ENCODE measurements at regions not wholly inside any gene's neighbourhood (a gene's known extent, or its start where the extent isn't known, plus 50 kb on each side); places are given as distances from the start of the nearest gene placed in this dataset.

DNA sequence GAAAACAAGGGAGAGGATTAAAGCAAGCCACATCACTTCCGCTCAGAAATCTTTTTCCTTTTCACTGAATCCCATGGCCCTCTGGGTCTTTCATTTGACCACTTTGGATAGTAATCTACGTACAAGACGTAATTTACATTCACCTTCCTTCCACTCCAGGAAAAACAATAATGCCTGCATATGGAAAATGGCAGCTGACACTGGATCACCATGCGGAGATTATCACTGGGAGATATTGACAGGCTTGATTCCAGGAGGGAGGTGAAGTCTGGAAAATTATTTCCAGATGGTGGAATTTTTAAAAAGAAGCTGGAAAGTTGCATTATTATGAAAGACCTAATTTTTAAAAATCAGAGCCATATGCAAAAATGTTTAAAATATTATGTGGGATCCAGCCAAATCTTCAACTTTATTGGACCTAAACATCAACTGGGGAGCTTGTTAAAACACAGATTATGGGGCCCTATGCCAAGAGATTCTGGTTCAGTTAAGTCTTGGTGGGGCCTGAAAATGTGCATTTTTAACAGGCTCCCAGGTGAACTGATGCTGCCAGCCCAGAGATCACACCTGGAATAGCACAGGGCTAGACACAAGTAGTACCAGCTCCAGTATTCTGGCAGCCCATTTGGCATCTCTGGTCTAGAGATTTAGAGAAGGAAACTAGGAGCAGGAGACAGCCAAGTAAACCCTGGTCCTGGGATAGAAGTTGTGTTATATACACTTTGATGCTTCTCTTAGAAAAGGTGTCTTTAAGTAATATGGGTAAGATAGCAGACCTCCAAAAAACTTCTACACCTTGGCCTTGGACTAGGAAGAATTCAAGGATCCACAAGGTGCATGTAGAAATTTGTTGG, 290.3 kb upstream of the LDB2 start:
- POLR2A ChIA-PET, result no interaction called here
- ATAC-seq (no peak), DNase-seq (no peak)
- Mint-ChIP-seq H3K27me3 (peaks cover 1% of the 10 kb centered on the region), H3K4me3 (no peak overlapping the region), H3K36me3 (ENCODE audit: low read depth) (no peaks in the 10 kb centered on the region), H3K9me3 (no peaks in the 10 kb centered on the region), H3K4me1 (ENCODE audit: low read depth) (no peaks in the 10 kb centered on the region), H3K27ac (no peak overlapping the region)
- intact Hi-C loops (cut with micrococcal nuclease), result no loop called here
- TF ChIP-seq, protein P1, sequence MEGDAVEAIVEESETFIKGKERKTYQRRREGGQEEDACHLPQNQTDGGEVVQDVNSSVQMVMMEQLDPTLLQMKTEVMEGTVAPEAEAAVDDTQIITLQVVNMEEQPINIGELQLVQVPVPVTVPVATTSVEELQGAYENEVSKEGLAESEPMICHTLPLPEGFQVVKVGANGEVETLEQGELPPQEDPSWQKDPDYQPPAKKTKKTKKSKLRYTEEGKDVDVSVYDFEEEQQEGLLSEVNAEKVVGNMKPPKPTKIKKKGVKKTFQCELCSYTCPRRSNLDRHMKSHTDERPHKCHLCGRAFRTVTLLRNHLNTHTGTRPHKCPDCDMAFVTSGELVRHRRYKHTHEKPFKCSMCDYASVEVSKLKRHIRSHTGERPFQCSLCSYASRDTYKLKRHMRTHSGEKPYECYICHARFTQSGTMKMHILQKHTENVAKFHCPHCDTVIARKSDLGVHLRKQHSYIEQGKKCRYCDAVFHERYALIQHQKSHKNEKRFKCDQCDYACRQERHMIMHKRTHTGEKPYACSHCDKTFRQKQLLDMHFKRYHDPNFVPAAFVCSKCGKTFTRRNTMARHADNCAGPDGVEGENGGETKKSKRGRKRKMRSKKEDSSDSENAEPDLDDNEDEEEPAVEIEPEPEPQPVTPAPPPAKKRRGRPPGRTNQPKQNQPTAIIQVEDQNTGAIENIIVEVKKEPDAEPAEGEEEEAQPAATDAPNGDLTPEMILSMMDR (IDR thresholded peaks at IDR 0.05), result no peak
- CTCF ChIA-PET, result no interaction called here

DNA sequence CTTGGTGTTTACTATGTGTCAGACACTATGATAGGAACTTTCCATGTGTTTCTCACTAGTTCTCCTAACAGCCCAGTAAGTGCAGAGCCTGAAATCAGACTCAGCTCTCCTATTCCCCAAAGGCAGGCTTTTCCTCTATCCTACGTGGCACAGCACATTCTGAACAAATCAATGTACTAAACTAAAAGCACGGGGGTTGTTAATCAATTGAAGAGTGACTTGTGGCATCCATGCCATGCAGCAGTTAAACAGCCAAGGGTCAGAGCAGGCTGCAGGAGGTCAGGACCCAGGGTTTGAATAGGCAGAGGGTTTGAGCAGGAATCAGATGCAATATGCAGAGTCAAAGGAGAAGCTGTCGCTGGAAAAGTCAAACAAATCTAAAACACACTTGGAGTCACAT, 289.7 kb upstream of the LDB2 start:
- no peak for ATAC-seq
- no peak overlapping the region for H3K4me3 Mint-ChIP-seq
- H3K27ac Mint-ChIP-seq, result no peak overlapping the region
- TF ChIP-seq, protein P1 (IDR thresholded peaks at IDR 0.05), result no peak
- no peak for DNase-seq
- H3K4me1 Mint-ChIP-seq (ENCODE audit: low read depth), result no peaks in the 10 kb centered on the region
- no peaks in the 10 kb centered on the region for H3K36me3 Mint-ChIP-seq (ENCODE audit: low read depth)
- POLR2A ChIA-PET, result no interaction called here
- peaks cover 1% of the 10 kb centered on the region for H3K27me3 Mint-ChIP-seq
- intact Hi-C loops (cut with micrococcal nuclease), result no loop called here
- CTCF ChIA-PET, result no interaction called here
- H3K9me3 Mint-ChIP-seq, result no peaks in the 10 kb centered on the region

DNA sequence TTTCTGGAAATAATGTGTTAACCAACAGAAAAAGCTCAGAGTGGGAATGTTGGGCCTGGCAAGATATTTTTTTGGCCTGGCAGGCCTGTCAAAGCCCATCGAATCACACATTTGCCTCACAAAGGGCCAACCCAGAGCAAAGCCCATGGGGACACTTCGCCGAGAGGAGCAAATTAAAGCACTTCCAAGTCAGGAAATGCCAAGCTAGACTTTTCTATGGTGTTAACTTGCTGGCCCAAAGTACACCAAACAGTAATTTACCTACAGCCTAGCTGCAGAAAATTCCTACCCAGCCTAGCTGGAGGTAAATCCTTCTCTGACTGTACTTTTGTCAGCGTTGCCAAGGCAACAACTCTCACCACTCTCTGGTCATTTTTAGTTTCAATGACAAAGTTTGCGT, 288.6 kb upstream of the LDB2 start:
- ChIA-PET POLR2A (no interaction called here), CTCF (no interaction called here)
- intact Hi-C loops (cut with micrococcal nuclease), result no loop called here
- Mint-ChIP-seq H3K36me3 (ENCODE audit: low read depth) (no peaks in the 10 kb centered on the region), H3K27me3 (peaks cover 1% of the 10 kb centered on the region), H3K9me3 (no peaks in the 10 kb centered on the region), H3K4me3 (no peak overlapping the region), H3K4me1 (ENCODE audit: low read depth) (no peaks in the 10 kb centered on the region), H3K27ac (no peak overlapping the region)
- no peak for ATAC-seq
- TF ChIP-seq, protein P1 (IDR thresholded peaks at IDR 0.05), result no peak
- no peak for DNase-seq

DNA sequence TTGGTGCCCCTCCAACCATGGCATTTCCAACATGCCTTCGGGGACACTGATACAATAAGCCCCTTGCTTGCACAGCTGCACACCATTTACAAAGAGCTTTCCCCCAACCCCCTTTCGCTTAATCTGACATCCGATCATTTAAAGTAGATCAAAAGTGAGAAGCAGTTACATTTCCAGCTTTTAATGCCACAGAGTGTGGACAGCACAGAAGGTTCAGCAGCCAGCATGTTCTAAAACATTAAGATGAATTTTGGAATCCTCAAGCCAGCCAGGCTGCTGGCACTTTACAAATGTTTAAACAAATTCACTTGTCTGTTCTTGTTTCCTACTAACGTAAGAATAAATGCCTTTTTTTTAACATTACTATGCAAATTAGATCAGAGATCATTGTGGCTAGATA, 284.4 kb upstream of the LDB2 start:
- intact Hi-C loops (cut with micrococcal nuclease), result no loop called here
- Mint-ChIP-seq H3K27me3 (peaks cover 6% of the 10 kb centered on the region), H3K4me3 (no peak overlapping the region), H3K27ac (no peak overlapping the region), H3K36me3 (ENCODE audit: low read depth) (no peaks in the 10 kb centered on the region), H3K4me1 (ENCODE audit: low read depth) (no peaks in the 10 kb centered on the region), H3K9me3 (no peaks in the 10 kb centered on the region)
- no peak for DNase-seq
- no peak for ATAC-seq
- ChIA-PET POLR2A (no interaction called here), CTCF (no interaction called here)
- TF ChIP-seq, protein P1 (IDR thresholded peaks at IDR 0.05), result no peak

DNA sequence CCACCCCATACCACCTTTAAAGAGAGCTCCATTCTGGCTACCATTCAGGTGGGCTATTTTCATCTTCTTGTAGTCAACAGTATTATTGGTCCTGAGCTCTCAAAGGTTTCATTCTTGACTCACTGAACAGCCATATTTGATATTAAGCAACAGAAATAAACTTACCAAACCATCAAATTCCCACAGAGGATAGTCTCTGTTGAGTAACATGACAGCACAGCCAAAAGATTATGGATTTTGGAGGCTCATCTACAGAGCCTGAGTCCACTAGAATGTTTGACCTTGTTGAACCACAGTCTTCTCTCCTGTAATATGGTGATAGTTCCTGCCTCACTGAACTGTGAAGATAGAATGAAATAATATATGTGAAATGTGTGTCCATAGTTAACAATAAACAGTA, 276.3 kb upstream of the LDB2 start:
- ATAC-seq (no peak), DNase-seq (no peak)
- ChIA-PET POLR2A (no interaction called here), CTCF (no interaction called here)
- Mint-ChIP-seq H3K36me3 (ENCODE audit: low read depth) (no peaks in the 10 kb centered on the region), H3K27me3 (peaks cover 8% of the 10 kb centered on the region), H3K27ac (no peak overlapping the region), H3K4me1 (ENCODE audit: low read depth) (no peaks in the 10 kb centered on the region), H3K4me3 (no peak overlapping the region), H3K9me3 (no peaks in the 10 kb centered on the region)
- TF ChIP-seq, protein P1 (IDR thresholded peaks at IDR 0.05), result no peak
- intact Hi-C loops (cut with micrococcal nuclease), result no loop called here

Data from activated CD8-positive, alpha-beta T cell treated with anti-CD3 and anti-CD28 coated beads for 36 hours (primary cell).